Activated naive CD8-positive, alpha-beta T cell treated with anti-CD3 and anti-CD28 coated beads, Interleukin-2, amount 10 ng/mL, durations not matched to agents 7 days and 5 days (primary cell): ENCODE measurements at regions not wholly inside any gene's neighbourhood (a gene's known extent, or its start where the extent isn't known, plus 50 kb on each side); places are given as distances from the start of the nearest gene placed in this dataset.

ENCODE experiments used
- ATAC-seq: fragments of 150-1000 bp; cut with Tn5 transposase; one replicate; pipeline ENCODE4 v1.10.0; 2021; ENCODE audit warnings: low read depth, moderate library complexity
- POLR2A ChIA-PET: fragments of 350-600 bp; sonication (Branson Sonifier 250); formaldehyde crosslinking; loops from one replicate; lab custom pipeline; 2021; ENCODE audit warnings: antibody characterized with exemption; lab: Charles Lee
- DNase-seq: peaks from one replicate; pipeline ENCODE4 v3.0.0; 2021
- H3K27ac Mint-ChIP-seq: one replicate; pipeline ENCODE4 v1.8.0; 2022; ENCODE audit warnings: mild to moderate bottlenecking, mixed read lengths
- H3K27me3 Mint-ChIP-seq: one replicate; pipeline ENCODE4 v1.8.0; 2022; ENCODE audit warnings: mild to moderate bottlenecking, moderate library complexity, mixed read lengths
- H3K36me3 Mint-ChIP-seq: one replicate; pipeline ENCODE4 v1.8.0; 2021; ENCODE audit warnings: mild to moderate bottlenecking, mixed read lengths
- H3K4me1 Mint-ChIP-seq: one replicate; pipeline ENCODE4 v1.8.0; 2021; ENCODE audit warnings: mixed read lengths
- H3K4me3 Mint-ChIP-seq: one replicate; pipeline ENCODE4 v1.8.0; 2022; ENCODE audit warnings: mild to moderate bottlenecking, moderate library complexity, mixed read lengths
- H3K9me3 Mint-ChIP-seq: one replicate; pipeline ENCODE4 v1.8.0; 2021; ENCODE audit warnings: mixed read lengths

DNA sequence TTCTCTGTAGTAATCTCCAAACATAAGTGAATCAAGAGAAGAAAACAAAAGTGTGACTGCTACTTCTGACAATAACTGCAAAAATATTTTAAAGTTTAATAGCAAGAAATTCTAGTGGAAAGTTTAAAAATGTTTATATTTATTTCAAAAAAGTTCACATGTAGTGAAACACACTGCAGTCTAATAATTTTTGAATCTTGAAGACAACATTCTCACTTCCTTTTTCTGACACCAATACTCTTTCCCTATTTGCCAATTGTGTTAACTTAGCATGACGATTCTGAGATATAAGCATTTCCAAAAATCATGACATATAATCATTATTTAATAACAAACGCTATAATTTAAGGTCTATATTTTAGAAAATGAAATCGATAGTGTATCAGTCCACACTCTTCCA lies 429.1 kb upstream of the PKDCC start:
- Mint-ChIP-seq H3K4me1 (no peaks in the 10 kb centered on the region), H3K36me3 (no peaks in the 10 kb centered on the region)
- no peak for ATAC-seq

DNA sequence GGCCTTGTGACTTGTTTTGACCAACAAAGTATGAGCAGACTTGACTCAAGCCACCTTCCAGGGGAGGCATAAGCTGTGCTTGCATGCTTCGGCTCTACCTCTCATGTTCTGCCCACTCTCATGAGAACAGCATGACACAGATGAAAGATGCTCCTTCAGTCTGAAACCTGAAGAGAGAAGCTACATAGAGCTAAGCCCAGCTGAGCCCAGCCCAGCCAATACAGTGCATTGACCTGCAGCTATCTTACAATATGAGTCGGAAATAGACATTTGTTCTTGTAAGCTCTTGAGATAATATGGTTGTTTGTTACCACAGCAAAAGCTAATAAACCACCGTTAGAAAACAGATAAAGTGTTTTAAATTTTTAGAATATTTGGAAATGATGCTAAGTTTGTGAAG lies 426.7 kb upstream of the PKDCC start:
- Mint-ChIP-seq H3K9me3 (no peaks in the 10 kb centered on the region), H3K4me1 (no peaks in the 10 kb centered on the region), H3K36me3 (no peaks in the 10 kb centered on the region), H3K27me3 (no peaks in the 10 kb centered on the region), H3K4me3 (no peak overlapping the region), H3K27ac (no peak overlapping the region)
- ATAC-seq (no peak), DNase-seq (no peak)
- POLR2A ChIA-PET = no interaction called here

More for the DNA sequence above, 429.1 kb upstream of the PKDCC start:
- H3K27ac Mint-ChIP-seq = no peak overlapping the region
- H3K9me3 Mint-ChIP-seq = no peaks in the 10 kb centered on the region
- no peak overlapping the region for H3K4me3 Mint-ChIP-seq
- H3K27me3 Mint-ChIP-seq = no peaks in the 10 kb centered on the region
- DNase-seq = no peak
- POLR2A ChIA-PET = no interaction called here

DNA sequence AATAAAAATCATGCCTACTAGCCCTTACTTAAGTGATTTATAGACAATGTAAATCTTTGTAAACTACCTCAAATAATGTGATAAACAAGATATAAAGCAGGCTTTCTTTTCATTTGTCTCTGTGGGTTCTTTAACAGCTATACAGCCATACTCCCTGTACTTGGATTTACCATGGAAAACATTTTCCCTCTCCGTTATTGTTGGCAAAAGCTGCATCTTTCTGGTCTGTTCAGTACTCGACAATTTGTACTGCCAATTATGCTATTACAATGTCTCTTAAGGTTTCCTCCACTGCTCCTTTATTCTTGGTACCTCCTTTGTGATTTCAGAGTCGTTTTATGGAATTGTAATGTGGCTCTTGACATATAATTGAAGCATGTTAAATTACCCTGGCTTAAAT lies 426.3 kb upstream of the PKDCC start:
- H3K9me3 Mint-ChIP-seq = no peaks in the 10 kb centered on the region
- H3K27ac Mint-ChIP-seq = no peak overlapping the region
- DNase-seq (no peak), ATAC-seq (no peak)
- H3K4me3 Mint-ChIP-seq = no peak overlapping the region
- H3K4me1 Mint-ChIP-seq = no peaks in the 10 kb centered on the region
- H3K36me3 Mint-ChIP-seq = no peaks in the 10 kb centered on the region
- H3K27me3 Mint-ChIP-seq = no peaks in the 10 kb centered on the region
- POLR2A ChIA-PET = no interaction called here

DNA sequence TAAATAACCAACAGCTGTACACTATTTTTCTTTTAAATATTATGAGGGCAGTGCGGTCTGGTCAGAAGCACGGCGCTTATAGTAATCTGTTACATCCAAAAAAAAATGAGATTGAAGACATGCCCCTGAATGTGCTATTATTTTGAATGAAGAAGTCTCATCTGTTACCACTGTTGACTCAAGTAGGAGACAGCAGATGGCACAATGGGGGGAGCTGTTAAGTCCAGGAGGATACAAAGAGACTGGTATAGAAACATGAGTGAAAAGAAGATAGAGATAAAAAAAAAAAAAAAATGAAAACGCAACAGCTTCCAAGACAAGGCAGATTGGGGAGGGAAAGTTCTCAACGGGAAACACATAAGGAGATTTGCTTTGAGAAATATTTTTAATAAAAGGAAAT lies 425.5 kb upstream of the PKDCC start:
- Mint-ChIP-seq H3K27ac (no peak overlapping the region), H3K4me3 (no peak overlapping the region), H3K36me3 (no peaks in the 10 kb centered on the region), H3K27me3 (no peaks in the 10 kb centered on the region), H3K9me3 (no peaks in the 10 kb centered on the region), H3K4me1 (no peaks in the 10 kb centered on the region)
- ATAC-seq (no peak), DNase-seq (no peak)
- POLR2A ChIA-PET = interaction anchor here (0.6 kb wide), 1 partner anchor 534 kb away, joined by 4 read pairs; no protein-coding TSS in a partner anchor

DNA sequence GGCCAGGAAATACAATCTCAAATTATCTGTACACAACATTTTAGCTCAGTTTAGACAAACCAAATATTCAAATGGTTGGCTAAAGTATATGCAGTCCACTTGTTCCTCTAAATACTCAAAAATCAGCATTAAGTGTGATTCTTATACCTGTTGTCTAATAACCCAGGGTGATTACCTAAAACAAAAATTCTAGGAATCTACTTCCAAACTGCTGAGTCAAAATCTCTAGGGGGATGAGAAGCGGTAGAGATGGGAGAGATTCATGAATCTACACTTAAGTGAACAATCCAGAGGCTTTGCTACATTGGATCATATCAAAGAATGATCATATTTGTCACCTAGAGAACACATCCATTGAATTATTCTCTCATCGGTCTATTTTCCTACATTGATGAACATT lies 420.9 kb upstream of the PKDCC start:
- H3K27me3 Mint-ChIP-seq = no peaks in the 10 kb centered on the region
- H3K27ac Mint-ChIP-seq = no peak overlapping the region
- POLR2A ChIA-PET = no interaction called here
- DNase-seq = no peak
- H3K4me3 Mint-ChIP-seq = no peak overlapping the region
- H3K4me1 Mint-ChIP-seq = no peaks in the 10 kb centered on the region
- H3K36me3 Mint-ChIP-seq = no peaks in the 10 kb centered on the region
- no peaks in the 10 kb centered on the region for H3K9me3 Mint-ChIP-seq
- no peak for ATAC-seq

DNA sequence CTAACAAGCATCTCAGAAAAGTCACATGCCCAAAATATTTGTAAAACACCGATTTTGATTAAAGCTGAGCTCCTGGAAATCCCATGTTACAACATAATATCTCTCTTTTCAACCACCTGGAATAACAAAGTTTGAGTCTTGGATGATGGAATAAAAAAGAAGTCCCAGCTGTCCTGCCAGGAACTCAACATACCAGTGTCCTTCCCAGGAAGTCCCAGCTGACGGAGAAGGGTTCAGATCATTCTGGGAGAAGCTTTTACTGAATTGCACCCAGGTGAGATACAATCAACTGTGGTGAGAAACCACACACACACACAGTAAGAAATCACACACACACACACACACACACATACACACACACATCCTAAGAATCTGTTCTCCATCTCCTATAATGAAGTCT lies 413.1 kb upstream of the PKDCC start:
- no peaks in the 10 kb centered on the region for H3K36me3 Mint-ChIP-seq
- peaks cover 1% of the 10 kb centered on the region for H3K9me3 Mint-ChIP-seq
- no peak for ATAC-seq
- H3K4me1 Mint-ChIP-seq = no peaks in the 10 kb centered on the region
- no peaks in the 10 kb centered on the region for H3K27me3 Mint-ChIP-seq
- no peak overlapping the region for H3K27ac Mint-ChIP-seq
- POLR2A ChIA-PET = no interaction called here
- DNase-seq = no peak
- no peak overlapping the region for H3K4me3 Mint-ChIP-seq

DNA sequence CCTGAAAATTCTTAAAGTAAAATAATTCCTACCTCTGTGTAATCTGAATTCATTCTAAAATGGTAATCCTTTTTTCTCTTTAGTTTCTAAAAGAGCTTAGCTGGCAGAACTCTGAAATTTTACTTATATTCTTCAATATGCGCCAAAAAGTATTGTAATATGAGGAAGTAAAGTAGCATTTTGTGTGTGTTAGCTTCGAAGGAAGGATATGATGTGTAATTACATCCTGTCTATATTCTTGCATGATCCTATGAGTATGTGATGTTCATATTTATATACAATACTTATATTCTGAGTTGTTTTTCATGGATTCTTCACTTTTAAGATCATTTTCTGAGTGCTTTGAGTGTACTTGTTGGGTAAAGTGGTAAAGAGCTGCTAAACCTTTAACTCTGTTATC lies 402.9 kb upstream of the PKDCC start:
- no peak for DNase-seq
- Mint-ChIP-seq H3K27ac (no peak overlapping the region), H3K4me1 (no peaks in the 10 kb centered on the region), H3K4me3 (no peak overlapping the region), H3K36me3 (no peaks in the 10 kb centered on the region), H3K9me3 (no peaks in the 10 kb centered on the region), H3K27me3 (no peaks in the 10 kb centered on the region)
- POLR2A ChIA-PET = no interaction called here
- no peak for ATAC-seq

DNA sequence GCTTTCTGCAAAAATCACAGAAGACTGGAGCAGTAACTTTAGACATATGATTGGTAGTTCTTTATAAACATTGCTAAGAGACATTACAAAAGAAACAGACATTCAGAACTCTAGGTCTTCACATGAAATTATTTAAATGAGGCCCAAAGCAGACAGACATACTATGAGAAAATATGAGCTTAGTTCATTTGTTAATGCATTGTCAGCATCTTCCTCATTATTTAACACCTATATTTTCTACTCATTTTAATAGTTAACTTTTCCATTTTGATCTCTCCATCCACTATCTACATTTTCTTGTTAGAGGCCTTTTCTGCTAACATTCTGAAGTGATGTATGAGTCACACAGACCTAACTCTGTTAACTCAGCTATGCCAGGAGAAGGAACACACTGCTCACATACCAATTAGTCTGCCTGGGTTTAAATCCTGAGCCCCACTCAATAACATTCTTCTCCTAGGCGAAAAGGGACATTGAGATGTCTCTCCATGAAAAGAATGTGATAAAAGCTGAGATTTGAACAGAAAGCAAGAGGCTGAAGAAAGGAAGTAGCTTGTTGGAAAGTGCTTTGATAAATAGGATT lies 400.3 kb upstream of the PKDCC start:
- no peaks in the 10 kb centered on the region for H3K9me3 Mint-ChIP-seq
- DNase-seq (no peak), ATAC-seq (no peak)
- no peaks in the 10 kb centered on the region for H3K36me3 Mint-ChIP-seq
- no peak overlapping the region for H3K27ac Mint-ChIP-seq
- no peak overlapping the region for H3K4me3 Mint-ChIP-seq
- no peaks in the 10 kb centered on the region for H3K4me1 Mint-ChIP-seq
- H3K27me3 Mint-ChIP-seq = no peaks in the 10 kb centered on the region
- POLR2A ChIA-PET = no interaction called here

DNA sequence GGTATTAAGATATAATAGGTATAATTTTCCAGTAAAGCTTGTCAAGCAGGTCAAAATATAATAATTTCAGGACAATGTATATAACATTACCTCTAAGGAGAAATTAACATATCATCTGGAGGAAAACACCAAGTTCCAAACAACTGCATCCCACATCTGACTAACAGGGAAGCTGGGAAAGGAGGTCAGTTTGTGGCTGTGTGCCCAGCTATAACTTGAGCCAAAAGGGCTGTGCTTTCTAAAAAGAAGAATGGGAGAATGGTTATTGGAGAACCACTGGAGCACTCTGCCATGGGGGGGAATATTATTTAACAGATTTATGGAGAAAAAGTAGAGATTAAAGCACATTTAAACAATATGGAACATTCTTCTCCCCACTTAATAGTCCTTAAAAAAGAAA lies 390.6 kb upstream of the PKDCC start:
- DNase-seq (no peak), ATAC-seq (no peak)
- POLR2A ChIA-PET = no interaction called here
- no peaks in the 10 kb centered on the region for H3K27me3 Mint-ChIP-seq
- H3K4me1 Mint-ChIP-seq = no peaks in the 10 kb centered on the region
- H3K27ac Mint-ChIP-seq = no peak overlapping the region
- no peaks in the 10 kb centered on the region for H3K9me3 Mint-ChIP-seq
- H3K36me3 Mint-ChIP-seq = no peaks in the 10 kb centered on the region
- no peak overlapping the region for H3K4me3 Mint-ChIP-seq

DNA sequence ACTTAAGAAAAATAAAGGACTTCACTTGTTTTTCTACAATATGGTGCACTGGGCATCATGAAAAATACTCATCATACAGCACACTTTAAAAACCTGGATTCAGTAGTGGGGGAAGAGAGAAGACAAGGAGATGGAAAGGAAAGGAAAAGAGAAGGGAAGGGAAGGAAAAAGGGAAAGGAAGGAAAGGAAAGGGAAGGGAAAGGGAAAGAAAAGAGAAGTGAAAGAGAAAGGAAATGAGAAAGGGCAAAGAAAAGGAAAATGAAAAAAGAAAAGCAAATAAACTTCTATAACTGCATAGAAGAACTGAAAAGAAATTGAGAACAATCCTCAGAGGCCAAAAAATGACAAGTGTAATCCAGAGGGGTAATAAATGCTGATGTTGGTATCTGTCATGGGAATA lies 388.1 kb upstream of the PKDCC start:
- Mint-ChIP-seq H3K4me3 (no peak overlapping the region), H3K9me3 (no peaks in the 10 kb centered on the region), H3K4me1 (no peaks in the 10 kb centered on the region), H3K27ac (no peak overlapping the region), H3K36me3 (no peaks in the 10 kb centered on the region), H3K27me3 (no peaks in the 10 kb centered on the region)
- ATAC-seq (no peak), DNase-seq (no peak)
- POLR2A ChIA-PET = no interaction called here

DNA sequence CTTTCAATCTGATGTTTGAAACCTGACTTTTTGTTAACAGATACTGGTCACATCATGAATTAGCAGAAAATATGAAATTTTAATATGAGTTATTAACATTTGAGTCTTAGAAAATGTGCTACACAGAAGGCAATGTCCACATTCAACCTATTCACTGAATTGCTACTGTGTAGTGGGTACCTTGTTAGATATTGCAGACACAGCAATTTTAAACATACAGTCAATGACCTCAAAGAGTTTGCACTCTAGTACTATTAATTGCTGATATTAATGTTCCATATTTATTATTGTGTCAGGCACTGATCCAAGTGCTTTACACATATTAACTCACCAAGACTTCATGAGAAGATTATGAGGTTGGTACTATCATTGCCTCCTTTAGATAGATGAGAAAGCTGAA lies 385.4 kb upstream of the PKDCC start:
- no peak overlapping the region for H3K4me3 Mint-ChIP-seq
- DNase-seq = no peak
- no peaks in the 10 kb centered on the region for H3K4me1 Mint-ChIP-seq
- H3K9me3 Mint-ChIP-seq = no peaks in the 10 kb centered on the region
- no peaks in the 10 kb centered on the region for H3K27me3 Mint-ChIP-seq
- no peak for ATAC-seq
- POLR2A ChIA-PET = no interaction called here
- no peaks in the 10 kb centered on the region for H3K36me3 Mint-ChIP-seq
- no peak overlapping the region for H3K27ac Mint-ChIP-seq

DNA sequence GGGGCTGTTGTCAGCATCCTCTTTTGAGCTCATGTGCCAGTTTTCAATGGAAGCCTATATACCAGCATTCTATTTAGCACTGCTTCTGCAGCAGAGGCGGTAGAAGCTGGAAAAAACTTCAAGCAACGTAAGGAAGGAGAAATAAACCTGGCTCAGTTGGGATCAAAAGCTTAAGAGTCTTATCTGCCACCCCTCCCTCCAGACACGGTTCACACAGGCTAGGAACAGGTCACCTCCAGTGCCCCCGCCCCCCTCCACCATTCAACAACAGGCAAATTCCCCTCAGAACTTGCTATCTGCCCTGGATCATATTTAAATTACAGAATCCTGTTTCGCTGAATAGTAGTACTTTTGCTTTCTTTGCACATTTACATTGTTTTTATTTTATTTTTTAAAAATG lies 384.8 kb upstream of the PKDCC start:
- Mint-ChIP-seq H3K9me3 (no peaks in the 10 kb centered on the region), H3K4me1 (no peaks in the 10 kb centered on the region), H3K4me3 (no peak overlapping the region), H3K27me3 (no peaks in the 10 kb centered on the region), H3K36me3 (no peaks in the 10 kb centered on the region), H3K27ac (no peak overlapping the region)
- DNase-seq = no peak
- POLR2A ChIA-PET = no interaction called here
- ATAC-seq = no peak

DNA sequence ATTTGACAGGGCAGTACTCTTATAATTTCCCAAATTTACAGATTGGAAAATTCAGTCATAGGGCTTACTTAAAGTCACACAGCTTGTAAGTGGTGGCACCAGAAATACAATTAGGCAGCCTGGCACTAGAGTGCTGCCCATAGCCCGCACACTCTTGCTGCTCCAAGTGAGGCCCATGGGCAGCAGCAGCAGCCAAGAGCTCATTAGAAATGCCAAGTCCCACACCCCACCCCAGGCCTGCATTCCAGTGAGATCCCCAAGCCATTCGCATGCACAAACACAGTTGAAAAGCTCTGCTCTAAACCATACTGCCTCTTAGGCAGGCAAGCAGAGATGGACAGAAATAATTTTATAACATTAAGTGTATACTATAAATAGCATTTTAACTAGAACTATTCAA lies 379.3 kb upstream of the PKDCC start:
- DNase-seq (no peak), ATAC-seq (no peak)
- H3K27ac Mint-ChIP-seq = no peak overlapping the region
- no peaks in the 10 kb centered on the region for H3K27me3 Mint-ChIP-seq
- POLR2A ChIA-PET = no interaction called here
- H3K4me1 Mint-ChIP-seq = no peaks in the 10 kb centered on the region
- H3K9me3 Mint-ChIP-seq = no peaks in the 10 kb centered on the region
- no peak overlapping the region for H3K4me3 Mint-ChIP-seq
- H3K36me3 Mint-ChIP-seq = no peaks in the 10 kb centered on the region

DNA sequence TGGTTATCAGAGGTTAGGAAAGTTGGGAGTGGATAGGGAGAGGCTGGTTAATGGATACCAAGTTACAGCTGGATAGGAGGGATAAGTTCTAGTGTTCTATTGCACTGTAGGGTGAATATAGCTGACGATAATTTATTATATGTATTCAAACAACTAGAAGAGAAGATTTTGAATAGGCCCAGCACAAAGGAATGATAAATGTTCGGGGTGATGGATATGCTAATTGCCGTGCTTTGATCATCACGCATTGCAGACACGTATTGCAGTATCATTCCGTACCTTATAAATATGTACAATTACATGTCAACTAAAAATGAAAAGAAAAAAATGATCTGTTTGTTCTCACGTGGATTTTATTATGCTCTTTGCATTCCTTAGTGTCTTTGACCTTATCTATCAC lies 369.2 kb upstream of the PKDCC start:
- ATAC-seq (no peak), DNase-seq (no peak)
- Mint-ChIP-seq H3K4me3 (no peak overlapping the region), H3K27me3 (peaks cover 2% of the 10 kb centered on the region), H3K27ac (no peak overlapping the region), H3K36me3 (no peaks in the 10 kb centered on the region), H3K9me3 (no peaks in the 10 kb centered on the region), H3K4me1 (no peaks in the 10 kb centered on the region)
- POLR2A ChIA-PET = no interaction called here

DNA sequence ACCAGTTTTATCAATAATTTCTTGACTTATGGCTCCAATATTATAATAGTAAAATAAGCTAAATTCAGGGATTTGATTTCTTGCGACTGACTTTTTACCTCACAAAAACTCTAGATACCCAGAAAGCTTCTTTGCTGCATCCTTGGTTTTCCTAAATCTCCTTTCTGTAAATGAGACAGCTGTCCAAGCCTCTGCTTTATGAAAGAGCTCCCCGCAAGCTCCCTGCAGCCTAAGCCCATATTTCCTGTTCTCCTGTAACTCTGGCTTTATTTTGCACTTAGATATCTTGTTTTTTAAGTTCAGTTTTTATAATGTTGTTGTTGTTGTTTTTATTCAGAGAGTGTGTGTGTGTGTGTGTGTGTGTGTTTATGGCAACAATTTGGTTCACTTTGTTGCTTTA lies 361.7 kb upstream of the PKDCC start:
- H3K4me3 Mint-ChIP-seq = no peak overlapping the region
- H3K9me3 Mint-ChIP-seq = no peaks in the 10 kb centered on the region
- ATAC-seq (no peak), DNase-seq (no peak)
- H3K27ac Mint-ChIP-seq = no peak overlapping the region
- peaks cover 9% of the 10 kb centered on the region for H3K27me3 Mint-ChIP-seq
- H3K4me1 Mint-ChIP-seq = no peaks in the 10 kb centered on the region
- POLR2A ChIA-PET = interaction anchor here (0.7 kb wide), 1 partner anchor 8 kb away, joined by 3 read pairs; no protein-coding TSS in a partner anchor
- no peaks in the 10 kb centered on the region for H3K36me3 Mint-ChIP-seq
